Uterus (tissue), 2 donors: ENCODE measurements at regions not wholly inside any gene's neighbourhood (a gene's known extent, or its start where the extent isn't known, plus 50 kb on each side); places are given as distances from the start of the nearest gene placed in this dataset.

Experiments
- POLR2A ChIP-seq, 2 donors: fragments of 450-650 bp; IDR thresholded peaks; one replicate each; pipeline ENCODE4 v1.6.1; 2016; ENCODE audit warnings: antibody characterized with exemption in 2 of 2, mild to moderate bottlenecking in 1 of 2, moderate library complexity in 1 of 2
- TF ChIP-seq, protein P1 (sequence below), 4 experiments: fragments of 200-600 bp in 2 of 4; fragments of 450-650 bp in 2 of 4; sonication (generic) in 2 of 4; IDR thresholded peaks; one replicate each; pipeline ENCODE4 v1.5.1; 2016 to 2019; ENCODE audit warnings: antibody characterized with exemption in 4 of 4, mild to moderate bottlenecking in 2 of 4, moderate library complexity in 1 of 4

DNA sequence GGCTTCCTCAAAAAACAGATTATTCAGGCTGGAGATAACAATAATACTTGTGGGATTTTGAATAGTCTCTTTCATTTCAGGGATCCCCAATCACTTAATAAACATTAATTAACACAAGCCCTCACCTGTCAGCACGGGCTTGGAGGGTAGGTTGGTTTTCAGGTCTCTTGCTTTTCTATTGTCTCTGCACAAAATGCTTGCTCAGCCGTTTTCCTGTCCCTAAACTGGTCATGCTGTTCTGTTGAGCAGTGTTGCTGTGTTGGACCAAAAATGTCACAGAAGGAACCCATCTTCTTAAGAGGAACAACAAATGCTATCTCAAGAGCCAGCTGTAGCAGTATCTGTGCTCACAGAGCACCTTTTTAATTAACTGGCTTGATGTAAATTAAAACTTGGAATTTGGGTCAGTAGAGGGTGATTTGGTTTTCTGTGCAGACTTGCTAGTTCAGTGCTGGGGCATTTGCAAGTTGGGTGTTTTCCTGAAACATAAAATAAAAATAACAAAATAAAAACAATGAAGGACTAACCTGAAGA, 231.8 kb upstream of the CRY1 start:
- TF ChIP-seq, protein P1, sequence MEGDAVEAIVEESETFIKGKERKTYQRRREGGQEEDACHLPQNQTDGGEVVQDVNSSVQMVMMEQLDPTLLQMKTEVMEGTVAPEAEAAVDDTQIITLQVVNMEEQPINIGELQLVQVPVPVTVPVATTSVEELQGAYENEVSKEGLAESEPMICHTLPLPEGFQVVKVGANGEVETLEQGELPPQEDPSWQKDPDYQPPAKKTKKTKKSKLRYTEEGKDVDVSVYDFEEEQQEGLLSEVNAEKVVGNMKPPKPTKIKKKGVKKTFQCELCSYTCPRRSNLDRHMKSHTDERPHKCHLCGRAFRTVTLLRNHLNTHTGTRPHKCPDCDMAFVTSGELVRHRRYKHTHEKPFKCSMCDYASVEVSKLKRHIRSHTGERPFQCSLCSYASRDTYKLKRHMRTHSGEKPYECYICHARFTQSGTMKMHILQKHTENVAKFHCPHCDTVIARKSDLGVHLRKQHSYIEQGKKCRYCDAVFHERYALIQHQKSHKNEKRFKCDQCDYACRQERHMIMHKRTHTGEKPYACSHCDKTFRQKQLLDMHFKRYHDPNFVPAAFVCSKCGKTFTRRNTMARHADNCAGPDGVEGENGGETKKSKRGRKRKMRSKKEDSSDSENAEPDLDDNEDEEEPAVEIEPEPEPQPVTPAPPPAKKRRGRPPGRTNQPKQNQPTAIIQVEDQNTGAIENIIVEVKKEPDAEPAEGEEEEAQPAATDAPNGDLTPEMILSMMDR (IDR thresholded peaks at IDR 0.05): no peak
- TF ChIP-seq POLR2A (IDR thresholded peaks at IDR 0.05): no peak
